ENCODE measurements at regions not wholly inside any gene's neighbourhood (a gene's known extent, or its start where the extent isn't known, plus 50 kb on each side); places are given as distances from the start of the nearest gene placed in this dataset.

DNA sequence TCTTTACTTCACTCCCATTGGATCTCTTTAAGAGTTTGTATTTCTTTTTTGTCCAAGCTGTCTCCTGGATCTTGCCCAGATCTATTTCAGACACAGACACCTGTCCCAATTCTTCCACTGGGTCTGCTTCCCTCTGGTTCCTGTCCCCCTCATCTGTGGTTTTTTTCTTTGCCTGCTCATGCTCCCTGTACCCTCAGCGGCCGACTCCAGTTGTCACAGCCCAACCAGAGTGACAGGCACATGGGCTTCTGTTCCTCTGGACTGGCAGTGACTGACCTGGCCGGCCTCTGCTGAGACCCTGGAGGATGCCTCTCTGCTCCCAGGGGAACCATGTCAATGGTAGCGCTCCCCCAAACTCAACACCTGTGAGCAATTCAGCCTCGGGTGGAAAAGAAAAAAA is 142.6 kb downstream of the WSCD1 start:
- H3K4me1 ChIP-seq (replicated peaks in 1 of 4; ENCODE audit: control insufficient read depth in 3 of 4, insufficient read depth in 4 of 4, low read length in 3 of 4) = no peaks in the 10 kb centered on the region; a peak in 1 of 7 replicates
- no peak overlapping the region for H3K4ac ChIP-seq (replicated peaks; ENCODE audit: insufficient read length, low read depth, low read length)
- no peaks in the 10 kb centered on the region for H4K20me1 ChIP-seq (replicated peaks in 1 of 2; ENCODE audit: control insufficient read depth in 1 of 2, insufficient read depth in 2 of 2, low read length in 2 of 2)
- no peak overlapping the region for H3K23ac ChIP-seq (ENCODE audit: insufficient read length)
- H3K4me2 ChIP-seq (ENCODE audit: insufficient read depth in 1 of 2, low read depth in 2 of 2, low read length in 2 of 2) = no peak overlapping the region
- H2BK5ac ChIP-seq (ENCODE audit: low read depth, low read length) = no peak overlapping the region
- H3K4me3 ChIP-seq (ENCODE audit: extremely low read depth in 1 of 4, insufficient read depth in 2 of 4, low read depth in 3 of 4, low read length in 4 of 4) = no peak overlapping the region
- no peak overlapping the region for H2BK15ac ChIP-seq (ENCODE audit: low read length)
- H3K79me2 ChIP-seq (ENCODE audit: control insufficient read depth in 1 of 2, insufficient read depth in 2 of 2, low read length in 2 of 2) = no peaks in the 10 kb centered on the region
- FAIRE-seq (no peak), DNase-seq (ENCODE audit: low read depth in 1 of 2, low spot score in 2 of 2) (no peak)
- H3K9me3 ChIP-seq (ENCODE audit: insufficient read depth in 2 of 2, low read depth in 1 of 2, low read length in 1 of 2) = no peaks in the 10 kb centered on the region
- H3K18ac ChIP-seq (ENCODE audit: extremely low read depth, low read length) = no peak overlapping the region
- H3K27me3 ChIP-seq (replicated peaks in 1 of 4; ENCODE audit: control insufficient read depth in 3 of 4, extremely low read depth in 1 of 4, insufficient read depth in 3 of 4, low read length in 3 of 4) = no peaks in the 10 kb centered on the region
- H2BK120ac ChIP-seq (replicated peaks; ENCODE audit: low read depth, low read length) = no peak overlapping the region
- no peak overlapping the region for H3K56ac ChIP-seq (replicated peaks; ENCODE audit: insufficient read length, low read depth, low read length)
- H2AK5ac ChIP-seq (ENCODE audit: low read depth, low read length) = no peak overlapping the region
- H2AFZ ChIP-seq (ENCODE audit: low read length) = no peak overlapping the region
- no peaks in the 10 kb centered on the region for H3K23me2 ChIP-seq (ENCODE audit: low read depth, low read length)
- no peak overlapping the region for H2BK20ac ChIP-seq (ENCODE audit: low read length)
- CTCF ChIA-PET (ENCODE audit: partially characterized antibody) = no interaction called here
- WGBS, 2 experiments (ENCODE audit: extremely low coverage in 1 of 2, insufficient coverage in 1 of 2, insufficient read length in 1 of 2, insufficient replicate concordance in 2 of 2, low coverage in 1 of 2, low lambda C conversion rate in 2 of 2, missing lambda C conversion rate in 1 of 2) = 94% methylated on average over 5 of the region's 5 CpGs; no CpG with 5 or more reads in 1 of the 2 experiments
- POLR2A ChIA-PET (ENCODE audit: partially characterized antibody) = no interaction called here
- H2BK12ac ChIP-seq (ENCODE audit: low read depth, low read length) = no peak overlapping the region
- no peak overlapping the region for H3K27ac ChIP-seq (ENCODE audit: low read depth, low read length)
- H3K9ac ChIP-seq (replicated peaks in 1 of 4; ENCODE audit: extremely low read depth in 1 of 4, low read depth in 3 of 4, low read length in 3 of 4) = no peak overlapping the region
- no peak overlapping the region for H3K14ac ChIP-seq (ENCODE audit: insufficient read length)
- H4K91ac ChIP-seq (replicated peaks; ENCODE audit: insufficient read length, low read length) = no peak overlapping the region
- no peak overlapping the region for H4K8ac ChIP-seq (ENCODE audit: extremely low read depth, insufficient read depth, low read length)
- no peaks in the 10 kb centered on the region for H3K36me3 ChIP-seq (ENCODE audit: control insufficient read depth in 2 of 4, insufficient read depth in 4 of 4, low read length in 3 of 4)
- H3K79me1 ChIP-seq (ENCODE audit: low read depth, low read length) = no peaks in the 10 kb centered on the region
- no peak overlapping the region for H4K5ac ChIP-seq (ENCODE audit: insufficient read length, low read depth, low read length)
- TF ChIP-seq MAX (IDR thresholded peaks at IDR 0.05) (no peak), ZNF274 (IDR thresholded peaks at IDR 0.05; ENCODE audit: borderline replicate concordance, extremely low read depth, low read length) (no peak), RNF2 (IDR thresholded peaks at IDR 0.05; ENCODE audit: borderline replicate concordance, low read depth, low read length, missing control alignments, poor library complexity, severe bottlenecking) (no peak), POU5F1 (IDR thresholded peaks at IDR 0.05; ENCODE audit: low read depth, low read length) (no peak), RXRA (IDR thresholded peaks at IDR 0.05; ENCODE audit: insufficient read depth, low read depth, low read length) (no peak)

Data from H1 (cell line).